ENCODE measurements at regions not wholly inside any gene's neighbourhood (a gene's known extent, or its start where the extent isn't known, plus 50 kb on each side); places are given as distances from the start of the nearest gene placed in this dataset.

DNA sequence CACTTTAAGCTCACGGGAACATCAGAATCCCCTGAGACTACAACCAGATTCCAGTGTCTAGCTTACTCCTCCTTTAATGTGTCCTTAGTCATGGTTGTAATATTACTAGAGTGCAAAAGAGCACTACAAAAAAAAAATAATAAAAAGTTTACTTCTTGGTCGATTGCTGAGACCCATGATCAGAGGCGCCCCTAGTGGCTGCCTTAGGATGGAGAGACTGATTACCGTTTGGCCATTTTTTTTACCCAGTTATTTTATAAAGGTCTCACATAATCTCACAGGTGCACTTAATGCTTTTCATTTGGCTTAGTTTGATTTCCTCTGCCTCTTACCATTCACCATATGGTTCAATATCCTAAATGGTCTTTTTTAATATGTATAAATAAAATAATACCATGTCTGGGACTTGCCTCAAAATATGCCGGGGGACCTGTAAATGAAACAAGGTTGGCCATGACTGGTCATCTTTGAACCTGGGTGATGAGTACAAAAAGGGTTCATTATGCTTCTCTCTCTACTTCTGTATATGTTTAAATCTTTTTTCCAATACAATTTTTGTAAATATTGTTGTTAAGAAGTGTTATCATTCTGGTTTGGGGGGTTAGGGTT, 331.5 kb upstream of the NFE2L3 start:
- TF ChIP-seq, protein P1, sequence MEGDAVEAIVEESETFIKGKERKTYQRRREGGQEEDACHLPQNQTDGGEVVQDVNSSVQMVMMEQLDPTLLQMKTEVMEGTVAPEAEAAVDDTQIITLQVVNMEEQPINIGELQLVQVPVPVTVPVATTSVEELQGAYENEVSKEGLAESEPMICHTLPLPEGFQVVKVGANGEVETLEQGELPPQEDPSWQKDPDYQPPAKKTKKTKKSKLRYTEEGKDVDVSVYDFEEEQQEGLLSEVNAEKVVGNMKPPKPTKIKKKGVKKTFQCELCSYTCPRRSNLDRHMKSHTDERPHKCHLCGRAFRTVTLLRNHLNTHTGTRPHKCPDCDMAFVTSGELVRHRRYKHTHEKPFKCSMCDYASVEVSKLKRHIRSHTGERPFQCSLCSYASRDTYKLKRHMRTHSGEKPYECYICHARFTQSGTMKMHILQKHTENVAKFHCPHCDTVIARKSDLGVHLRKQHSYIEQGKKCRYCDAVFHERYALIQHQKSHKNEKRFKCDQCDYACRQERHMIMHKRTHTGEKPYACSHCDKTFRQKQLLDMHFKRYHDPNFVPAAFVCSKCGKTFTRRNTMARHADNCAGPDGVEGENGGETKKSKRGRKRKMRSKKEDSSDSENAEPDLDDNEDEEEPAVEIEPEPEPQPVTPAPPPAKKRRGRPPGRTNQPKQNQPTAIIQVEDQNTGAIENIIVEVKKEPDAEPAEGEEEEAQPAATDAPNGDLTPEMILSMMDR (IDR thresholded peaks at IDR 0.05) = peak in 1 of 3 experiments; percentile 26
- no peak for TF ChIP-seq POLR2A (IDR thresholded peaks at IDR 0.05; ENCODE audit: low read depth)
- no peak for TF ChIP-seq POLR2AphosphoS5 (IDR thresholded peaks at IDR 0.05)
- TF ChIP-seq EP300 (IDR thresholded peaks at IDR 0.05) = no peak
